IMR-90 (cell line): ENCODE measurements at regions not wholly inside any gene's neighbourhood (a gene's known extent, or its start where the extent isn't known, plus 50 kb on each side); places are given as distances from the start of the nearest gene placed in this dataset.

Experiments
- ATAC-seq: fragments of 200-7000 bp; cut with Tn5 transposase; 2 replicates; pipeline ENCODE4 v1.9.1; 2020; ENCODE audit warnings: low read depth, mild to moderate bottlenecking, moderate library complexity
- BruUV-seq: library from RNA; stranded (reverse); fragments of 400-500 nt; replicated peaks from 2 replicates; lab custom pipeline; 2021; lab: Mats Ljungman, UMichigan
- CTCF ChIA-PET: fragments of 300-600 bp; formaldehyde crosslinking; extraction: SDS; loops from one replicate; lab custom pipeline; 2021; ENCODE audit warnings: antibody characterized with exemption; lab: Yijun Ruan, JAX
- POLR2A ChIA-PET: fragments of 300-600 bp; sonication (Branson Sonifier 250); formaldehyde crosslinking; loops from one replicate; lab custom pipeline; 2022; ENCODE audit warnings: antibody characterized with exemption; ENCODE audit not compliant: unreplicated experiment; lab: Charles Lee
- DNase-seq: peaks from one replicate; pipeline ENCODE4 v3.0.0; 2013
- H2AFZ ChIP-seq: replicated peaks from 2 replicates; pipeline ENCODE3; 2013; ENCODE audit warnings: low read length, mild to moderate bottlenecking; ENCODE audit not compliant: poor library complexity
- H2AK5ac ChIP-seq: 2 replicates; pipeline ENCODE4 v1.6.1; 2013; ENCODE audit warnings: low read depth, low read length, inconsistent platforms
- H2AK9ac ChIP-seq: replicated peaks from 2 replicates; pipeline ENCODE3; 2013; ENCODE audit warnings: mild to moderate bottlenecking, low read depth, low read length, moderate library complexity; ENCODE audit not compliant: poor library complexity
- H2BK120ac ChIP-seq: 2 replicates; pipeline ENCODE4 v1.6.1; 2013; ENCODE audit warnings: low read depth, low read length, inconsistent platforms
- H2BK15ac ChIP-seq: 3 replicates; pipeline ENCODE4 v1.6.1; 2013; ENCODE audit warnings: low read depth, low read length, inconsistent platforms
- H2BK20ac ChIP-seq: 2 replicates; pipeline ENCODE4 v1.6.1; 2013; ENCODE audit warnings: low read depth, mild to moderate bottlenecking, inconsistent platforms, low read length, moderate library complexity
- H2BK5ac ChIP-seq: 2 replicates; pipeline ENCODE4 v1.6.1; 2013; ENCODE audit warnings: mild to moderate bottlenecking, low read depth, low read length, inconsistent platforms; ENCODE audit not compliant: poor library complexity, severe bottlenecking
- H3K14ac ChIP-seq: replicated peaks from 2 replicates; pipeline ENCODE4 v1.6.1; 2013; ENCODE audit warnings: low read depth, low read length, inconsistent platforms
- H3K18ac ChIP-seq: 2 replicates; pipeline ENCODE4 v1.6.1; 2013; ENCODE audit warnings: low read depth, low read length, control low read depth
- H3K23ac ChIP-seq: 2 replicates; pipeline ENCODE4 v1.6.1; 2013; ENCODE audit warnings: low read depth, low read length, inconsistent platforms
- H3K27ac ChIP-seq: 2 replicates; pipeline ENCODE4 v1.5.1; 2013; ENCODE audit warnings: mild to moderate bottlenecking, control low read depth, low read length; ENCODE audit not compliant: insufficient read depth
- H3K27me3 ChIP-seq: 2 replicates; pipeline ENCODE4 v1.6.1; 2013; ENCODE audit warnings: low read length; ENCODE audit not compliant: control insufficient read depth, insufficient read depth
- H3K36me3 ChIP-seq: 2 replicates; pipeline ENCODE4 v1.6.1; 2013; ENCODE audit warnings: low read length, mixed read lengths; ENCODE audit not compliant: control insufficient read depth, insufficient read depth
- H3K4ac ChIP-seq: 2 replicates; pipeline ENCODE4 v1.6.1; 2013; ENCODE audit warnings: low read depth, low read length, inconsistent platforms
- H3K4me1 ChIP-seq: 2 replicates; pipeline ENCODE4 v1.6.1; 2013; ENCODE audit warnings: low read length, mixed read lengths; ENCODE audit not compliant: control insufficient read depth, insufficient read depth
- H3K4me2 ChIP-seq: 2 replicates; pipeline ENCODE4 v1.6.1; 2013; ENCODE audit warnings: low read depth, mild to moderate bottlenecking, control low read depth, low read length, moderate library complexity
- H3K4me3 ChIP-seq: 2 replicates; pipeline ENCODE4 v1.5.1; 2013; ENCODE audit warnings: low read depth, mild to moderate bottlenecking, control low read depth, low read length, moderate library complexity; ENCODE audit not compliant: insufficient read depth
- H3K56ac ChIP-seq: 2 replicates; pipeline ENCODE4 v1.6.1; 2013; ENCODE audit warnings: low read length, inconsistent platforms; ENCODE audit not compliant: insufficient read depth; ENCODE audit errors: extremely low read depth
- H3K79me1 ChIP-seq, 2 experiments: 2 replicates each; pipeline ENCODE4 v1.6.1; 2013; ENCODE audit warnings: low read length in 2 of 2, inconsistent platforms in 1 of 2, low read depth in 1 of 2
- H3K9ac ChIP-seq: 2 replicates; pipeline ENCODE4 v1.6.1; 2013; ENCODE audit warnings: low read depth, low read length, control low read depth
- H3K9me1 ChIP-seq: 2 replicates; pipeline ENCODE4 v1.6.1; 2013; ENCODE audit warnings: low read length, inconsistent platforms; ENCODE audit not compliant: insufficient read depth
- H3K9me3 ChIP-seq: 2 replicates; pipeline ENCODE4 v1.6.1; 2013; ENCODE audit warnings: low read length; ENCODE audit not compliant: control insufficient read depth, insufficient read depth
- H4K20me1 ChIP-seq: 2 replicates; pipeline ENCODE4 v1.6.1; 2013; ENCODE audit warnings: low read length, inconsistent platforms; ENCODE audit not compliant: insufficient read depth
- H4K5ac ChIP-seq: 2 replicates; pipeline ENCODE4 v1.6.1; 2013; ENCODE audit warnings: mild to moderate bottlenecking, low read depth, low read length, control low read depth
- H4K8ac ChIP-seq, 2 experiments: 2 replicates each; pipeline ENCODE4 v1.6.1; 2013; ENCODE audit warnings: low read depth in 2 of 2, low read length in 2 of 2, control low read depth in 1 of 2, inconsistent platforms in 1 of 2
- H4K91ac ChIP-seq: 2 replicates; pipeline ENCODE4 v1.6.1; 2013; ENCODE audit warnings: low read depth, low read length, inconsistent platforms; ENCODE audit not compliant: insufficient read depth
- BHLHE40 ChIP-seq: fragments of 150-350 bp; IDR thresholded peaks from 2 replicates; pipeline ENCODE4 v1.6.1; 2016; ENCODE audit warnings: mild to moderate bottlenecking, low read depth, low read length
- CEBPB ChIP-seq: IDR thresholded peaks from 2 replicates; pipeline ENCODE4 v1.6.1; 2012; ENCODE audit warnings: low read depth, low read length, improper control_type of control experiment
- CHD1 ChIP-seq: IDR thresholded peaks from 2 replicates; pipeline ENCODE4 v1.6.1; 2012; ENCODE audit warnings: low read depth, low read length, improper control_type of control experiment
- FOS ChIP-seq: fragments of 150-350 bp; IDR thresholded peaks from 2 replicates; pipeline ENCODE4 v1.6.1; 2016; ENCODE audit warnings: low read depth, low read length
- MAFK ChIP-seq: IDR thresholded peaks from 2 replicates; pipeline ENCODE4 v1.6.1; 2012; ENCODE audit warnings: low read depth, low read length, improper control_type of control experiment
- MXI1 ChIP-seq: IDR thresholded peaks from 2 replicates; pipeline ENCODE4 v1.6.1; 2012; ENCODE audit warnings: low read depth, mild to moderate bottlenecking, low read length, moderate library complexity, borderline replicate concordance
- NFE2L2 ChIP-seq: fragments of 150-350 bp; IDR thresholded peaks from 2 replicates; pipeline ENCODE4 v1.6.1; 2016; ENCODE audit warnings: low read depth, mild to moderate bottlenecking, low read length
- POLR2A ChIP-seq: IDR thresholded peaks from 2 replicates; pipeline ENCODE4 v1.6.1; 2012; ENCODE audit warnings: mild to moderate bottlenecking, low read depth, low read length
- RAD21 ChIP-seq: IDR thresholded peaks from 2 replicates; pipeline ENCODE4 v1.6.1; 2012; ENCODE audit warnings: low read length, improper control_type of control experiment
- RCOR1 ChIP-seq: IDR thresholded peaks from 2 replicates; pipeline ENCODE4 v1.6.1; 2012; ENCODE audit warnings: mild to moderate bottlenecking, low read length, improper control_type of control experiment; ENCODE audit not compliant: insufficient replicate concordance
- RFX5 ChIP-seq: IDR thresholded peaks from 2 replicates; pipeline ENCODE4 v1.8.0; 2012; ENCODE audit warnings: low read depth, mild to moderate bottlenecking, low read length, moderate library complexity
- SMC3 ChIP-seq: fragments of 150-350 bp; IDR thresholded peaks from 2 replicates; pipeline ENCODE4 v1.6.1; 2016; ENCODE audit warnings: low read depth, mild to moderate bottlenecking, antibody characterized with exemption, low read length, moderate library complexity
- USF2 ChIP-seq: fragments of 150-350 bp; IDR thresholded peaks from 2 replicates; pipeline ENCODE4 v1.6.1; 2017; ENCODE audit warnings: mild to moderate bottlenecking, antibody characterized with exemption, low read length, low read depth
- WGBS, 2 experiments: methylation state at CpG; one replicate each; pipeline versions ENCODE4 v1.1.5 to v1.1.7; 2013; ENCODE audit warnings: missing lambda C conversion rate in 2 of 2; ENCODE audit not compliant: insufficient read length in 1 of 2; ENCODE audit errors: extremely low coverage in 2 of 2; 5-methylcytosine and 5-hydroxymethylcytosine counted together
- dilution Hi-C: fragments of 300-500 bp; cut with HindIII; formaldehyde crosslinking; loops from one replicate; pipeline ENCODE4 v1.14.3; 2018; ENCODE audit warnings: low sequenced_read_pairs; ENCODE audit not compliant: unreplicated experiment
- in situ Hi-C: fragments of 300-500 bp; cut with MboI; formaldehyde crosslinking; loops from 3 replicates; pipeline ENCODE4 v1.14.3; 2019; ENCODE audit warnings: low sequenced_read_pairs, inconsistent platforms, mixed read lengths
- intact Hi-C: fragments of 100-400 bp; cut with micrococcal nuclease; formaldehyde crosslinking; loops from 2 replicates; pipeline ENCODE4 v1.10.0; 2022
- TF ChIP-seq, protein P1 (sequence below): conservative IDR thresholded peaks from 2 replicates; pipeline ENCODE4 v1.5.1; 2012; ENCODE audit warnings: mild to moderate bottlenecking, low read depth, low read length, improper control_type of control experiment
- TF ChIP-seq, protein P2 (sequence below): fragments of 150-350 bp; IDR thresholded peaks from 2 replicates; pipeline ENCODE4 v1.6.1; 2016; ENCODE audit warnings: low read depth, mild to moderate bottlenecking, low read length, moderate library complexity, borderline replicate concordance

DNA sequence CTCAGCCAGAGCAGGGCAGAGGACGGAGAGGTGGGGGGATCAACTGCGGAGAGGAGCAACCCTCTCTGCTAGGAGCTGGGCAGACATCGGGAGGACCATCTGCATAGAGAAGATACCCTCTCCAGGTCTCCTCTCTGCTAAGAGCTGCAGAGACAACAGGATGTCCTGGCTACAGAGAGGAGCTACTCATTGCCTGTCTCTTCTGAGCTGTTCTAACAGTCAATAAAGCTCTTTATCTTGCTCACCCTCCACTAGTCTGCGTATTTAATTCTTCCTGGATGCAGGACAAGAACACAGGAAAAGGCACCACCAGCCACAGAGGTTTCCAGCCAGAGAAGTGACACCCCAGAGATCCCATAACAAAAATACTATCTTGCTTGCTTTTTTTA lies 871.1 kb upstream of the GJE1 start:
- Histone ChIP-seq H3K23ac (no peak overlapping the region), H3K9me1 (no peaks in the 10 kb centered on the region), H3K14ac (no peak overlapping the region), H4K91ac (no peak overlapping the region), H3K4me2 (no peak overlapping the region), H2BK5ac (no peak overlapping the region), H2BK15ac (no peak overlapping the region), H3K9ac (no peak overlapping the region), H4K8ac (no peak overlapping the region), H2AK9ac (no peak overlapping the region), H3K56ac (no peak overlapping the region), H2BK20ac (no peak overlapping the region), H3K27me3 (no peaks in the 10 kb centered on the region), H3K79me1 (no peaks in the 10 kb centered on the region), H2AFZ (peak overlapping the region; percentile 63), H3K4me1 (no peaks in the 10 kb centered on the region), H3K9me3 (no peaks in the 10 kb centered on the region), H3K18ac (no peak overlapping the region), H3K27ac (no peak overlapping the region), H2AK5ac (no peak overlapping the region), H4K5ac (no peak overlapping the region), H3K4ac (no peak overlapping the region), H3K36me3 (no peaks in the 10 kb centered on the region), H4K20me1 (no peaks in the 10 kb centered on the region), H2BK120ac (no peak overlapping the region), H3K4me3 (no peak overlapping the region)
- CTCF ChIA-PET, result no interaction called here
- POLR2A ChIA-PET, result no interaction called here
- no CpG with 5 or more reads among the region's 4 CpGs for WGBS, 2 experiments
- DNase-seq, result no peak
- ATAC-seq, result no peak
- in situ Hi-C loops, result no loop called here
- TF ChIP-seq POLR2A (no peak), SMC3 (no peak), RFX5 (no peak), NFE2L2 (no peak), MXI1 (no peak), RAD21 (no peak), USF2 (no peak), RCOR1 (no peak), FOS (no peak), BHLHE40 (no peak), MAFK (no peak), CHD1 (no peak), CEBPB (no peak)
- TF ChIP-seq, protein P1, sequence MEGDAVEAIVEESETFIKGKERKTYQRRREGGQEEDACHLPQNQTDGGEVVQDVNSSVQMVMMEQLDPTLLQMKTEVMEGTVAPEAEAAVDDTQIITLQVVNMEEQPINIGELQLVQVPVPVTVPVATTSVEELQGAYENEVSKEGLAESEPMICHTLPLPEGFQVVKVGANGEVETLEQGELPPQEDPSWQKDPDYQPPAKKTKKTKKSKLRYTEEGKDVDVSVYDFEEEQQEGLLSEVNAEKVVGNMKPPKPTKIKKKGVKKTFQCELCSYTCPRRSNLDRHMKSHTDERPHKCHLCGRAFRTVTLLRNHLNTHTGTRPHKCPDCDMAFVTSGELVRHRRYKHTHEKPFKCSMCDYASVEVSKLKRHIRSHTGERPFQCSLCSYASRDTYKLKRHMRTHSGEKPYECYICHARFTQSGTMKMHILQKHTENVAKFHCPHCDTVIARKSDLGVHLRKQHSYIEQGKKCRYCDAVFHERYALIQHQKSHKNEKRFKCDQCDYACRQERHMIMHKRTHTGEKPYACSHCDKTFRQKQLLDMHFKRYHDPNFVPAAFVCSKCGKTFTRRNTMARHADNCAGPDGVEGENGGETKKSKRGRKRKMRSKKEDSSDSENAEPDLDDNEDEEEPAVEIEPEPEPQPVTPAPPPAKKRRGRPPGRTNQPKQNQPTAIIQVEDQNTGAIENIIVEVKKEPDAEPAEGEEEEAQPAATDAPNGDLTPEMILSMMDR, result no peak
- TF ChIP-seq, protein P2, sequence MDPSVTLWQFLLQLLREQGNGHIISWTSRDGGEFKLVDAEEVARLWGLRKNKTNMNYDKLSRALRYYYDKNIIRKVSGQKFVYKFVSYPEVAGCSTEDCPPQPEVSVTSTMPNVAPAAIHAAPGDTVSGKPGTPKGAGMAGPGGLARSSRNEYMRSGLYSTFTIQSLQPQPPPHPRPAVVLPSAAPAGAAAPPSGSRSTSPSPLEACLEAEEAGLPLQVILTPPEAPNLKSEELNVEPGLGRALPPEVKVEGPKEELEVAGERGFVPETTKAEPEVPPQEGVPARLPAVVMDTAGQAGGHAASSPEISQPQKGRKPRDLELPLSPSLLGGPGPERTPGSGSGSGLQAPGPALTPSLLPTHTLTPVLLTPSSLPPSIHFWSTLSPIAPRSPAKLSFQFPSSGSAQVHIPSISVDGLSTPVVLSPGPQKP, result no peak
- intact Hi-C loops, result no loop called here
- dilution Hi-C loops, result no loop called here
- no TSS peak for BruUV-seq
